ENCODE measurements at regions not wholly inside any gene's neighbourhood (a gene's known extent, or its start where the extent isn't known, plus 50 kb on each side); places are given as distances from the start of the nearest gene placed in this dataset.

DNA sequence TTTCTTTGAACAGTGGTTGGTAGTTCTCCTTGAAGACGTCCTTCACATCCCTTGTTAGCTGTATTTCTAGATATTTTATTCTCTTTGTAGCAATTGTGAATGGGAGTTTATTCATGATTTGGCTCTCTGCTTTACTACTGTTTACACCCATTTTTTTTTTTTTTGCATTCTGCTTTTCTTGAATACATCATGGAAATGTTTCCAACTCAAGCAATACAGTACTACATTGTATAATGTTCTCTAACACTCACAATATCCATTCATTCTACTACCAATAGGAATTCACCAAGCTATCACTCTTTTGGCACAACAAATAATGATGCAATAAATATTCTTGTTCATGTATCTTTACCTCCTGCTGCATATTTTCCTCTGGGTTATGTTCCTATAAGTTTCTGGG is 801.7 kb downstream of the NTRK3 start:
- ChIA-PET POLR2A (interaction anchor here (0.6 kb wide), 1 partner anchor 13 kb away, joined by 4 read pairs; no protein-coding TSS in a partner anchor), CTCF (interaction anchor here (0.7 kb wide), 2 partner anchors 37 to 712 kb away, joined by 5 read pairs; no protein-coding TSS in a partner anchor)
- H3K36me3 ChIP-seq (ENCODE audit: control insufficient read depth in 2 of 2, insufficient read depth in 1 of 2, low read length in 2 of 2): no peaks in the 10 kb centered on the region
- no peaks in the 10 kb centered on the region for H3K4me1 ChIP-seq (ENCODE audit: control insufficient read depth, insufficient read depth, low read length)
- TF ChIP-seq ZBTB48 (tag by site-specific recombination; IDR thresholded peaks at IDR 0.05): no peak
- TF ChIP-seq ZNF354C (tag by site-specific recombination; IDR thresholded peaks at IDR 0.05; ENCODE audit: borderline replicate concordance, low read depth): no peak
- no peak for TF ChIP-seq KLF10 (tag by site-specific recombination; IDR thresholded peaks at IDR 0.05)
- TF ChIP-seq, protein P1, sequence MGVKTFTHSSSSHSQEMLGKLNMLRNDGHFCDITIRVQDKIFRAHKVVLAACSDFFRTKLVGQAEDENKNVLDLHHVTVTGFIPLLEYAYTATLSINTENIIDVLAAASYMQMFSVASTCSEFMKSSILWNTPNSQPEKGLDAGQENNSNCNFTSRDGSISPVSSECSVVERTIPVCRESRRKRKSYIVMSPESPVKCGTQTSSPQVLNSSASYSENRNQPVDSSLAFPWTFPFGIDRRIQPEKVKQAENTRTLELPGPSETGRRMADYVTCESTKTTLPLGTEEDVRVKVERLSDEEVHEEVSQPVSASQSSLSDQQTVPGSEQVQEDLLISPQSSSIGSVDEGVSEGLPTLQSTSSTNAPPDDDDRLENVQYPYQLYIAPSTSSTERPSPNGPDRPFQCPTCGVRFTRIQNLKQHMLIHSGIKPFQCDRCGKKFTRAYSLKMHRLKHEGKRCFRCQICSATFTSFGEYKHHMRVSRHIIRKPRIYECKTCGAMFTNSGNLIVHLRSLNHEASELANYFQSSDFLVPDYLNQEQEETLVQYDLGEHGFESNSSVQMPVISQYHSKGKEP (tag by site-specific recombination; IDR thresholded peaks at IDR 0.05): no peak
- TF ChIP-seq ZNF202 (tag by site-specific recombination; IDR thresholded peaks at IDR 0.05; ENCODE audit: borderline replicate concordance): no peak
- no peak overlapping the region for H3K27ac ChIP-seq (ENCODE audit: extremely low read depth, low read depth, low read length)
- no peak overlapping the region for H3K4me3 ChIP-seq (ENCODE audit: low read depth, low read length)
- H3K9me3 ChIP-seq (ENCODE audit: control insufficient read depth, insufficient read depth, low read depth, low read length): no peaks in the 10 kb centered on the region

DNA sequence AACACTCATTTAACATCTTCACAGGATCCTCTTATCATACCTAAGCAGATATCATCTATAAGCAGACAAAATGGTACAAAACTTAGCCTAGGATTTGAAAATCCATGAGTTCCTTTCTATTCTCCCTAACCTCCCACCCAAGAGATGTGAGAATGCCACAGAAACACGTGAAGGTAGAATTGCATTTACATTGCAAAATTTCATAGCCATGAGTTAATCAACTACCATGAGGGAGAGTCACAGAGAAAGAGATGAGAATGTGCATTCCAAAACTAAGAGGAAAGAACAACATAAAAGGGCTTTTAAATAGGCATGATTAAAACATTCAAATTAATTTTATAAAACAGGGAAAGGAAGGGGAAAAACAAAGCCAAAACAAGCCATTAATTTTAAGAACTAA is 806.2 kb downstream of the NTRK3 start:
- ChIA-PET CTCF (no interaction called here), POLR2A (no interaction called here)
- Histone ChIP-seq H3K4me3 (ENCODE audit: low read depth, low read length) (no peak overlapping the region), H3K4me1 (ENCODE audit: control insufficient read depth, insufficient read depth, low read length) (no peaks in the 10 kb centered on the region), H3K36me3 (ENCODE audit: control insufficient read depth in 2 of 2, insufficient read depth in 1 of 2, low read length in 2 of 2) (no peaks in the 10 kb centered on the region), H3K27ac (ENCODE audit: extremely low read depth, low read depth, low read length) (no peak overlapping the region), H3K9me3 (ENCODE audit: control insufficient read depth, insufficient read depth, low read depth, low read length) (no peaks in the 10 kb centered on the region)
- TF ChIP-seq, protein P2, sequence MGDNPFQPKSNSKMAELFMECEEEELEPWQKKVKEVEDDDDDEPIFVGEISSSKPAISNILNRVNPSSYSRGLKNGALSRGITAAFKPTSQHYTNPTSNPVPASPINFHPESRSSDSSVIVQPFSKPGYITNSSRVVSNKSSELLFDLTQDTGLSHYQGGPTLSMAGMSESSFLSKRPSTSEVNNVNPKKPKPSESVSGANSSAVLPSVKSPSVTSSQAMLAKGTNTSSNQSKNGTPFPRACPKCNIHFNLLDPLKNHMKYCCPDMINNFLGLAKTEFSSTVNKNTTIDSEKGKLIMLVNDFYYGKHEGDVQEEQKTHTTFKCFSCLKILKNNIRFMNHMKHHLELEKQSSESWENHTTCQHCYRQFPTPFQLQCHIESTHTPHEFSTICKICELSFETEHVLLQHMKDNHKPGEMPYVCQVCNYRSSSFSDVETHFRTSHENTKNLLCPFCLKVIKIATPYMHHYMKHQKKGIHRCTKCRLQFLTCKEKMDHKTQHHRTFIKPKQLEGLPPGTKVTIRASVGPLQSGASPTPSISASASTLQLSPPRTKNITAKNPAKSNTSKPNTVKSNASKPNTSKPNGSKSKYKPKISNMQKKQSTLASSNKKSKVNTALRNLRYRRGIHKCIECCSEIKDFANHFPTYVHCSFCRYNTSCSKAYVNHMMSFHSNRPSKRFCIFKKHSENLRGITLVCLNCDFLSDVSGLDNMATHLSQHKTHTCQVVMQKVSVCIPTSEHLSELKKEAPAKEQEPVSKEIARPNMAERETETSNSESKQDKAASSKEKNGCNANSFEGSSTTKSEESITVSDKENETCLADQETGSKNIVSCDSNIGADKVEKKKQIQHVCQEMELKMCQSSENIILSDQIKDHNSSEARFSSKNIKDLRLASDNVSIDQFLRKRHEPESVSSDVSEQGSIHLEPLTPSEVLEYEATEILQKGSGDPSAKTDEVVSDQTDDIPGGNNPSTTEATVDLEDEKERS (tag by site-specific recombination; IDR thresholded peaks at IDR 0.05): no peak
- TF ChIP-seq ZNF670 (tag by site-specific recombination; IDR thresholded peaks at IDR 0.05; ENCODE audit: low read depth) (no peak), ZNF658 (tag by site-specific recombination; IDR thresholded peaks at IDR 0.05) (no peak)

DNA sequence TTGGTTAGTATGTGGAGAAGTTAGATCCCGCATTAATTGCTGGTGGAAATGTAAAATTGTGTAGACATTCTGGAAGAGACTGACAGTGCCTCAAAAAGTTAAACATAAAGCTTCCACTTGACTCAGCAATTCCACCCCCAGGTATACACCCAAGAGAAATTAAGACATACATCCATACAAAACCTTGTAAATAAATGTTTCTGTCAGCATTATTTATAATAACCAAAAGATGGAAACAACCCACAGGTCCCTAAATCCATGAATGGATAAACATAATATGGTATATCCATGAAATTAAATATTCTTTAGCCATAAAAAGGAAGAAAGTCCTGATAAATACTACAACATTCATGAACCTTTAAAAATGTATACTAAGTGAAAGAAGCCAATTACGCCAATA is 817.4 kb downstream of the NTRK3 start:
- H3K9me3 ChIP-seq (ENCODE audit: control insufficient read depth, insufficient read depth, low read depth, low read length): no peaks in the 10 kb centered on the region
- H3K4me3 ChIP-seq (ENCODE audit: low read depth, low read length): no peak overlapping the region
- CTCF ChIA-PET: no interaction called here
- POLR2A ChIA-PET: no interaction called here
- TF ChIP-seq ZBTB20 (tag by site-specific recombination; IDR thresholded peaks at IDR 0.05): no peak
- TF ChIP-seq PRDM1 (tag by site-specific recombination; IDR thresholded peaks at IDR 0.05): no peak
- TF ChIP-seq ZNF157 (tag by site-specific recombination; IDR thresholded peaks at IDR 0.05): no peak
- TF ChIP-seq, protein P3, sequence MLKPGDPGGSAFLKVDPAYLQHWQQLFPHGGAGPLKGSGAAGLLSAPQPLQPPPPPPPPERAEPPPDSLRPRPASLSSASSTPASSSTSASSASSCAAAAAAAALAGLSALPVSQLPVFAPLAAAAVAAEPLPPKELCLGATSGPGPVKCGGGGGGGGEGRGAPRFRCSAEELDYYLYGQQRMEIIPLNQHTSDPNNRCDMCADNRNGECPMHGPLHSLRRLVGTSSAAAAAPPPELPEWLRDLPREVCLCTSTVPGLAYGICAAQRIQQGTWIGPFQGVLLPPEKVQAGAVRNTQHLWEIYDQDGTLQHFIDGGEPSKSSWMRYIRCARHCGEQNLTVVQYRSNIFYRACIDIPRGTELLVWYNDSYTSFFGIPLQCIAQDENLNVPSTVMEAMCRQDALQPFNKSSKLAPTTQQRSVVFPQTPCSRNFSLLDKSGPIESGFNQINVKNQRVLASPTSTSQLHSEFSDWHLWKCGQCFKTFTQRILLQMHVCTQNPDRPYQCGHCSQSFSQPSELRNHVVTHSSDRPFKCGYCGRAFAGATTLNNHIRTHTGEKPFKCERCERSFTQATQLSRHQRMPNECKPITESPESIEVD (tag by site-specific recombination; IDR thresholded peaks at IDR 0.05): no peak
- no peak for TF ChIP-seq ZNF701 (tag by site-specific recombination; IDR thresholded peaks at IDR 0.05)
- TF ChIP-seq ZFP41 (tag by site-specific recombination; IDR thresholded peaks at IDR 0.05; ENCODE audit: borderline replicate concordance): no peak
- H3K4me1 ChIP-seq (ENCODE audit: control insufficient read depth, insufficient read depth, low read length): no peaks in the 10 kb centered on the region
- H3K36me3 ChIP-seq (ENCODE audit: control insufficient read depth in 2 of 2, insufficient read depth in 1 of 2, low read length in 2 of 2): no peaks in the 10 kb centered on the region
- H3K27ac ChIP-seq (ENCODE audit: extremely low read depth, low read depth, low read length): no peak overlapping the region
